ENCODE measurements at regions not wholly inside any gene's neighbourhood (a gene's known extent, or its start where the extent isn't known, plus 50 kb on each side); places are given as distances from the start of the nearest gene placed in this dataset.

DNA sequence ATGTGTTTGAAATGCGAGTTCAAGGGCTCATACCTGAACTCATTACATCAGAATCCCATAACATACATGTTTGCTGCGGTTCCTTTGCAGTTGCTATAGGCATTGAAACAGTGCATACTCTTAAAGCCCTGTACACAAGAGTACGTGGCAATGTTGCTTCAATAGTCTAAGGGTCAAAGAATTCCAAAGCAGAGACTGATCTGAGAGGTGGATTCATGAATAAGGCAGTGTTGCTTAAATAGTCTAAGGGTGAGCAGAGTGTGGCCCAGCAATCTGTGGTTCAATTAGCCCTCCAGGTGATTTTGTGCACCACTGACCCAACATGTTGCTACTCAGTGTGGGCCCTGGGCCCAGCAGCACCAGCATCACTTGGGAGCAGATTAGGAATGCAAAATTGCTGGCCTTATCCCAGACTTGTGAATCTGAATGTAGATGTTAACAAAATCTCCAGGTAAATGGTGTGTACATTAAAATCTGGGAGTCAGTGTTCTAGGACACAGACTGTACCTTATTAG, 314.7 kb upstream of the UMPS start:
- Histone ChIP-seq H3K27me3 (ENCODE audit: low read length) (no peaks in the 10 kb centered on the region), H3K9me3 (ENCODE audit: insufficient read depth, low read length) (no peaks in the 10 kb centered on the region), H3K27ac (ENCODE audit: low read depth, low read length) (no peak overlapping the region), H3K9me2 (replicated peaks; ENCODE audit: insufficient read depth, low read length) (no peaks in the 10 kb centered on the region), H3K9ac (ENCODE audit: low read length) (no peak overlapping the region), H3K4me3 (ENCODE audit: insufficient read depth, low read length, poor library complexity, severe bottlenecking) (no peak overlapping the region), H3K79me2 (ENCODE audit: insufficient read depth, low read length) (no peaks in the 10 kb centered on the region), H3K4me2 (ENCODE audit: low read depth, low read length, poor library complexity, severe bottlenecking) (no peak overlapping the region), H3F3A (ENCODE audit: insufficient read depth) (no peaks in the 10 kb centered on the region), H3K36me3 (ENCODE audit: low read length) (no peaks in the 10 kb centered on the region), H4K20me1 (ENCODE audit: low read depth, low read length) (no peaks in the 10 kb centered on the region), H2AFZ (ENCODE audit: low read depth, low read length, severe bottlenecking) (no peak overlapping the region)
- TF ChIP-seq EZH2phosphoT487 (conservative IDR thresholded peaks at IDR 0.05; ENCODE audit: low read length) (no peak), CTCF (IDR thresholded peaks at IDR 0.05; ENCODE audit: insufficient read depth, low read length, poor library complexity, severe bottlenecking) (no peak)

- H3K4me3 ChIP-seq (ENCODE audit: insufficient read depth, low read length, poor library complexity, severe bottlenecking): no peak overlapping the region
- H3F3A ChIP-seq (ENCODE audit: insufficient read depth): no peaks in the 10 kb centered on the region
- H3K79me2 ChIP-seq (ENCODE audit: insufficient read depth, low read length): no peaks in the 10 kb centered on the region
- H3K9me3 ChIP-seq (ENCODE audit: insufficient read depth, low read length): no peaks in the 10 kb centered on the region
- H3K36me3 ChIP-seq (ENCODE audit: low read length): no peaks in the 10 kb centered on the region
- no peak overlapping the region for H3K4me2 ChIP-seq (ENCODE audit: low read depth, low read length, poor library complexity, severe bottlenecking)
- no peaks in the 10 kb centered on the region for H4K20me1 ChIP-seq (ENCODE audit: low read depth, low read length)
- H2AFZ ChIP-seq (ENCODE audit: low read depth, low read length, severe bottlenecking): no peak overlapping the region
- no peaks in the 10 kb centered on the region for H3K9me2 ChIP-seq (replicated peaks; ENCODE audit: insufficient read depth, low read length)
- H3K27ac ChIP-seq (ENCODE audit: low read depth, low read length): no peak overlapping the region
- TF ChIP-seq CTCF (IDR thresholded peaks at IDR 0.05; ENCODE audit: insufficient read depth, low read length, poor library complexity, severe bottlenecking): no peak
- no peak for TF ChIP-seq EZH2phosphoT487 (conservative IDR thresholded peaks at IDR 0.05; ENCODE audit: low read length)
- no peak overlapping the region for H3K9ac ChIP-seq (ENCODE audit: low read length)
- H3K27me3 ChIP-seq (ENCODE audit: low read length): no peaks in the 10 kb centered on the region
These were observed 310.9 kb upstream of the UMPS start for GRCh38 chr3:124419303-124419702.

GRCh38 chr3:124420392-124420791, 309.9 kb upstream of the UMPS start:
- H3K36me3 ChIP-seq (ENCODE audit: low read length): no peaks in the 10 kb centered on the region
- no peaks in the 10 kb centered on the region for H3F3A ChIP-seq (ENCODE audit: insufficient read depth)
- H3K4me2 ChIP-seq (ENCODE audit: low read depth, low read length, poor library complexity, severe bottlenecking): no peak overlapping the region
- no peaks in the 10 kb centered on the region for H3K9me3 ChIP-seq (ENCODE audit: insufficient read depth, low read length)
- no peaks in the 10 kb centered on the region for H3K9me2 ChIP-seq (replicated peaks; ENCODE audit: insufficient read depth, low read length)
- H2AFZ ChIP-seq (ENCODE audit: low read depth, low read length, severe bottlenecking): no peak overlapping the region
- H3K9ac ChIP-seq (ENCODE audit: low read length): no peak overlapping the region
- no peak overlapping the region for H3K27ac ChIP-seq (ENCODE audit: low read depth, low read length)
- no peak overlapping the region for H3K4me3 ChIP-seq (ENCODE audit: insufficient read depth, low read length, poor library complexity, severe bottlenecking)
- H4K20me1 ChIP-seq (ENCODE audit: low read depth, low read length): no peaks in the 10 kb centered on the region
- no peaks in the 10 kb centered on the region for H3K27me3 ChIP-seq (ENCODE audit: low read length)
- no peaks in the 10 kb centered on the region for H3K79me2 ChIP-seq (ENCODE audit: insufficient read depth, low read length)
- TF ChIP-seq CTCF (IDR thresholded peaks at IDR 0.05; ENCODE audit: insufficient read depth, low read length, poor library complexity, severe bottlenecking) (no peak), EZH2phosphoT487 (conservative IDR thresholded peaks at IDR 0.05; ENCODE audit: low read length) (no peak)

All from SU-DHL-6 (cell line).